Stimulated activated naive B cell treated with anti-CD40 and anti-IgM and Interleukin-4, amounts not matched to agents 10 μg/mL and 1 μg/mL and 100 μg/mL, for 72 hours (primary cell): ENCODE measurements at regions not wholly inside any gene's neighbourhood (a gene's known extent, or its start where the extent isn't known, plus 50 kb on each side); places are given as distances from the start of the nearest gene placed in this dataset.
"Not testable (repeated sequence)": the region's sequence is repeated elsewhere in the genome, so short reads cannot be mapped to it uniquely, and the experiment has no call there.

Experiments used
- ATAC-seq, 2 donors: fragments of 150-1000 bp; cut with Tn5 transposase; replicated peaks; 2 replicates each; pipeline ENCODE4 v1.10.0; 2021; ENCODE audit warnings: moderate library complexity in 1 of 2
- DNase-seq: peaks from one replicate; pipeline ENCODE4 v3.0.0; 2021
- H3K27ac Mint-ChIP-seq: one replicate; pipeline ENCODE4 v1.8.0; 2022; ENCODE audit warnings: mild to moderate bottlenecking, mixed read lengths
- H3K27me3 Mint-ChIP-seq, 2 donors: one replicate each; pipeline ENCODE4 v1.8.0; 2022; ENCODE audit warnings: mixed read lengths in 2 of 2
- H3K36me3 Mint-ChIP-seq, 2 donors: one replicate each; pipeline ENCODE4 v1.8.0; 2022; ENCODE audit warnings: mixed read lengths in 2 of 2, mild to moderate bottlenecking in 1 of 2
- H3K4me1 Mint-ChIP-seq, 2 donors: one replicate each; pipeline ENCODE4 v1.8.0; 2022; ENCODE audit warnings: mixed read lengths in 2 of 2, mild to moderate bottlenecking in 1 of 2
- H3K4me3 Mint-ChIP-seq, 2 donors: one replicate each; pipeline ENCODE4 v1.8.0; 2022; ENCODE audit warnings: mild to moderate bottlenecking in 2 of 2, mixed read lengths in 2 of 2, moderate library complexity in 1 of 2
- H3K9me3 Mint-ChIP-seq, 2 donors: one replicate each; pipeline ENCODE4 v1.8.0; 2022; ENCODE audit warnings: mixed read lengths in 2 of 2, mild to moderate bottlenecking in 1 of 2

DNA sequence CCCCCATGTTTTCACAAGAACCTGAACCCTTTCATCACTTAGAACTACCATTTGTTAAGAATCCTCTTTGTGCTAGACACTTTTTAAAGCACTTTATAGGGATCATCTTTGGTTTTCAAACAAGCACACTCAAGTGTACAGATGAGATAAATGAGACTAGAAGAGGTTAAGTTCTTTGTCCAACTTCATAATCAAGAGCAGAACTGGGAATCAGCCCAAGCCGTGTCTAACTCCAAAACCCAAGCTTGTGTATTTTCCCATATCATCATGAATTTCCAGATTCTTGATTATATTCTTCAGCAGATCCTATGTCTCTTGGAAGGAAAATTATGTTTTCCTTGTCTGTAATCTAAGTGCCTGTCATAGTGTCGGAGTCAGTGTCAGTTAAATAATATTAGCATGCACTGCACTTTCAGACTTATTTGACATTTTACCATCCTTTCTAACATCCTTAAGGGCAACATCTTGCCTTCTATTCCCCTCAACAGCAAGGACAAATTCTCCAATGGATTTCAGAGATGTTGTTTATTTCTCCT is 123.0 kb upstream of the SETBP1 start:
- Mint-ChIP-seq H3K27ac (peak overlapping the region; percentile 32), H3K4me3 (no peak overlapping the region), H3K36me3 (no peaks in the 10 kb centered on the region), H3K4me1 (peaks cover 18 to 20% of the 10 kb centered on the region in 2 donors), H3K27me3 (no peaks in the 10 kb centered on the region), H3K9me3 (no peaks in the 10 kb centered on the region)
- ATAC-seq (no peak), DNase-seq (no peak)

DNA sequence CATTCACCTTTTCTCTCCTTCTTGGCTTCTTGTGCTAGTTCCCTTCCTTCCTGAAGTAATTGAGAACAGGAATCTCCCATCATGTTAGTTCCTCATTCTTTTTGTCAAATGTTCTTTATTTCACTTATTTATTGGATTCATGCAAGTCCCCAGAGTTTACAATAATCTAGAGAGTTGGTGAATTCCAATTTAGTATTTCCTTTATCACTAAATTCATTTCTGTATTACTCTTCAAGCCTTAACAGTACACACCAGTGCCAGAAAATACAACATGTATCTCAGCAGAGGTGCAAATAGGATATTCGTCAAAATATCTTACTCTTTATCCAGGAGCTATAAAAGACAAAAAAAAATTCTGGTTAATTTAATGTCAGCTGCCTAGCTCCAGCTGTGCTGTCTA is 121.9 kb upstream of the SETBP1 start:
- H3K4me1 Mint-ChIP-seq: peaks cover 18 to 20% of the 10 kb centered on the region in 2 donors
- no peak for DNase-seq
- no peak for ATAC-seq
- no peaks in the 10 kb centered on the region for H3K27me3 Mint-ChIP-seq
- no peaks in the 10 kb centered on the region for H3K36me3 Mint-ChIP-seq
- no peak overlapping the region for H3K27ac Mint-ChIP-seq
- no peaks in the 10 kb centered on the region for H3K9me3 Mint-ChIP-seq
- no peak overlapping the region for H3K4me3 Mint-ChIP-seq

DNA sequence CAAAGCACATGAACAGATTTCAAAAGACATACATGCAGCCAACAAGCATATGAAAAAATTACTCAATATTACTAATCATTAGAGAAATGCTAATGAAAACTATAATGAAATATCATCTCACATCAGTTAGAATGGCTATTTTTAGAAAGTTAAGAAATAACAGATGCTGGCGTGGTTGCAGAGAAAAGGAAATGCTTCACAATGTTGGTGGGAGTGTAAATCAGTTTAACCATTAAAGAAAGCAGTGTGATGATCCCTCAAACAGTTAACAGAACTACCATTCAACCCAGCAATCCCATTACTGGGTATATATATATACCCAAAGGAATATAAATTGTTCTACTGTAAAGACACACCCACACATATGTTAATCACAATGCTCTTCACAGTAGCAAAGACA is 117.7 kb upstream of the SETBP1 start:
- Mint-ChIP-seq H3K36me3 (peaks cover 0 to 5% of the 10 kb centered on the region in 2 donors), H3K27ac (no peak overlapping the region), H3K9me3 (peaks cover 3 to 10% of the 10 kb centered on the region in 2 donors), H3K4me3 (no peak overlapping the region), H3K4me1 (no peaks in the 10 kb centered on the region), H3K27me3 (no peaks in the 10 kb centered on the region)
- DNase-seq (no peak), ATAC-seq (no peak)

DNA sequence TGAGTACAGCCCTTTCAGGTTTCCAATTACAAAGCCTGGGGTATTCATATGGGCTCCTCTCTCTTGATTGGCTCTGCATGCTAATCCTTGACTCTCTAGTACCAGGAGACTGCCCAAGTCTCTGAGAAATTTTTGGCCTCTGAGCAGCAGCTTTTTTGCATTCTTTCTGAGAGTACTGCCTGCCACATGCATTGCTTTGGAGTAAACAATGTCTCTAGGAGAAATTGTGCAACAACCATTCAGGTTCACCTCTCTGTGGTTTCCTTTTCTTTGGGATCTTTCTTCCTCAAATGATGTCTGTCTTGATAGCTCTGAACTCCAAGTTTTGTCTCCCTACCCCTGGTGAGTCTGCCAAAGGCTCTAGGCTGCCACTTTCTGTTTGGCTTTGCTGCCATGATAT is 115.8 kb upstream of the SETBP1 start:
- Mint-ChIP-seq H3K4me1 (no peaks in the 10 kb centered on the region), H3K4me3 (no peak overlapping the region), H3K36me3 (peaks cover 0 to 5% of the 10 kb centered on the region in 2 donors), H3K27me3 (no peaks in the 10 kb centered on the region), H3K27ac (no peak overlapping the region), H3K9me3 (peaks cover 4 to 10% of the 10 kb centered on the region in 2 donors)
- DNase-seq (no peak), ATAC-seq (no peak)

DNA sequence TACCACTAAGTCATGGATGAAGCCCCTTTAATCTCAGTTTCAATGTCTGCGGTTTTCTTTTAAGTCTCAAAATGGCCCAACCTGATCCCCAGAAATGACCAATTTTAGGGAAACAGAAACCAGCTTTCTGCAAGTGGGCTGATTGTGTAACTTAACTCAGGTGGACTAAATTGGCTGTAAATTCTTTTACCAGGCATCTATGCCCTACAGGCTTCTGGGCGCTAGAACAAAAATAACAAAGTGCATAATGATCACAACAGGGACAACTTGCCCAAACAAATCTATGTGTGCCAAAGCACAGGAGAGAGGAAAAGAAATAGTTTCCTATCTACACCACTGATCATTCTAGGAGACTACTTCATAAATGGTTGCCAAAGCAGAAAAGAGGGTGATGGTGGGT is 112.3 kb upstream of the SETBP1 start:
- peaks cover 0 to 5% of the 10 kb centered on the region in 2 donors for H3K36me3 Mint-ChIP-seq
- no peaks in the 10 kb centered on the region for H3K27me3 Mint-ChIP-seq
- no peak overlapping the region for H3K4me3 Mint-ChIP-seq

DNA sequence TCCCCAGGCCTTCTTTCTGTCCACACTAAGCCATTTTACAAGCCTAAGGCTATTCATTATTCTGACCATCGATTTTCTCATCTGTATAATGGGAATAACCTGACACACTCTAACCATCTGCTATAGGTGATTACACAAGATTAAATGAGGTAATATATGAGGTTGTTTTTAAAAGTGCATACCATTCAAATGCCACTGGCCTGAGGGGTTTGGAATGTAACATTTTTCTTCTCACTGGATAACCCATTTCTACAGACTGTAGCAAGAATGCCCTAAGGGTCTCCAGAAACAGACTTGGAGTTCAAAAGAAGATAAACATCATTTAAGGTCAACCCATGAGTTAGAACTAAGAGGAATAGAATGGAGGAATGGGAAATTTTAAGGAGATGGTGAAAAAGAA is 111.7 kb upstream of the SETBP1 start:
- no peaks in the 10 kb centered on the region for H3K27me3 Mint-ChIP-seq
- peaks cover 4 to 10% of the 10 kb centered on the region in 2 donors for H3K9me3 Mint-ChIP-seq
- ATAC-seq (no peak), DNase-seq (no peak)
- H3K27ac Mint-ChIP-seq: no peak overlapping the region
- no peak overlapping the region for H3K4me3 Mint-ChIP-seq
- H3K4me1 Mint-ChIP-seq: peaks cover 0 to 3% of the 10 kb centered on the region in 2 donors
- H3K36me3 Mint-ChIP-seq: peaks cover 0 to 5% of the 10 kb centered on the region in 2 donors

More for the DNA sequence above, 112.3 kb upstream of the SETBP1 start:
- DNase-seq: no peak
- Mint-ChIP-seq H3K9me3 (peaks cover 4 to 10% of the 10 kb centered on the region in 2 donors), H3K4me1 (peaks cover 0 to 3% of the 10 kb centered on the region in 2 donors), H3K27ac (no peak overlapping the region)
- no peak for ATAC-seq

DNA sequence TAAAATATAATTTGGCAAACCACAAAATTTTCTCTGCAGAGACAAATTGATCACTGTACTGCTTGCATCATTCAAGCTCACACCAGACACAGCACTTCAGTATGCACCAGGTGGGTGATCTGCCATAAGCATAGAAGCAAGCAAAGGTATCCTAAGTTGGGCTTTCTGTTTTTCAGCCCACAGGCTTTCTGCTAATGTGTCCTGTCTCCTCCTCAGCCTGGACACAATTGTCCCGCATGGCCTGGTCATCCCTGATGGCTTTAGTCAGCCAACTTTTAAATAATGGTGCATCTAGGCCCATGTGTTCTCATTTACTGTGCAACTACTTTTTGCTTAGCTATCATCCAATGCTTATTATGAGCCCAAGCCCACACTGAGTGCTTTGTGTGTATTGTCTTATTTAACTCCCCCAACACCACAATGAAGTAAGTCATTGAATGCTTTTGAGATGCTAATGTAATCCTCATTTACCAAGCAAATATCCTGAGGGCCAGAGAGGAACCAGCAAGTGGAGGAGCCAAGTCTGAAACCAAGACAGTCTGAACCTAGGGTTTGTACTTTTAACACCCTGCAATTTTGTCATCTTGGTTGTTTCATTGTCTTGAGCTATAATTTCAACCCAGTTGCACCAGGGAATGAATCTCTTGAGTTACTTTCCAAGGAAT is 111.2 kb upstream of the SETBP1 start:
- no peak overlapping the region for H3K4me3 Mint-ChIP-seq
- H3K4me1 Mint-ChIP-seq: peaks cover 0 to 3% of the 10 kb centered on the region in 2 donors
- no peak overlapping the region for H3K27ac Mint-ChIP-seq
- peaks cover 4 to 5% of the 10 kb centered on the region in 2 donors for H3K9me3 Mint-ChIP-seq
- ATAC-seq (no peak), DNase-seq (no peak)
- H3K27me3 Mint-ChIP-seq: no peaks in the 10 kb centered on the region
- H3K36me3 Mint-ChIP-seq: peaks cover 0 to 5% of the 10 kb centered on the region in 2 donors

DNA sequence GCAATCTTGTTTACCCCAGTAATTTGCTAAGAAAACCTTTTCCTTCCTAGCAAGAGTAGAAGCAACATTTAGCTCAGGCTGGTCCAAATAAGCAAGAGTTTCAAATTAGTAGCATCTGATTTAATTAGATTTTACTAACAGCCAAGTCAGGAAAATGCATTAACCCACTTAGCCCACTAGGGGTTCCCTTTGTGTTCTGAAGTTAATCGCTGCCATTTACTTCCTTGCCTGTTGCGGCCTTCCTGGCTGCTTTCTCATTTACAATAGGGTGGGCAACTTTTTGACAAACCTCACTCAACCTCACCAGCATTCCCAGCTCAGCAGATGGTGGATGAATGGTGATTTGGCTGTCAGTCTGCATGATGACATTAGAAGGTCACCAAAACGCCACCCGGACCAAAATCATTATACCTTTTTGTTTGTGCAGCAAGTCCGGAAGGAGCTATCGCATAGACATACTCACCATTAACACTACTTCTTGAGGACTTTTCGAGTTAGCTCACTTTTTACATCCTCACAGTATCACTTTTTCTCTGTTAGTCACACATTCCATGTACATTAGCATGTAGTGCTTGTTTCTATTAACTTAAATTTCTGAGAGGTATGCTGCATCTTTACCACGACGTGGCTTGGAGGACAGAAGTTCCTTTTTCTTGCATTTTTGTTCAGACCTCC is 101.5 kb upstream of the SETBP1 start:
- Mint-ChIP-seq H3K4me3 (no peak overlapping the region), H3K27ac (peak overlapping the region; percentile 25), H3K27me3 (no peaks in the 10 kb centered on the region), H3K9me3 (peaks cover 0 to 5% of the 10 kb centered on the region in 2 donors), H3K4me1 (peaks cover 19 to 33% of the 10 kb centered on the region in 2 donors), H3K36me3 (peaks cover 3 to 5% of the 10 kb centered on the region in 2 donors)
- ATAC-seq (no peak), DNase-seq (no peak)

DNA sequence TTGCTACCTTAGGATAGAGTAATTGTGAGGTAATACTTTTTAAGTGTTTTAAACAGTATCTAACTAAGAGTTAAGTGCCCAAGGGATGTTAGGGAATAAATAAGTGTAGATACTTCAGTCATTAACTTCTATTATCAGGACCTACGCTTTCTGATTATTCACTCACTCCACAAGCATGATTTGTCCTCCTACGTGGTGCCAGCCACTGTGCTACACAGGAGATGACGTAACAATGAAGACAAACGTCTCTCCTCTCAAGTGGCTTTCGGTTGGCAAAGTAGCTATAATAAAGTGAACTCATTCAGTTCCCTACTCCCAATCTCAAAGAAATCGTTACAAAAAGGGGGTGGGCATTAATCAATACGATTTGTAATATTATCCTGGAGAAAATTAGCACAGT is 100.9 kb upstream of the SETBP1 start:
- H3K4me1 Mint-ChIP-seq: peaks cover 19 to 33% of the 10 kb centered on the region in 2 donors
- no peak overlapping the region for H3K27ac Mint-ChIP-seq
- H3K4me3 Mint-ChIP-seq: no peak overlapping the region
- no peak for DNase-seq
- peaks cover 0 to 5% of the 10 kb centered on the region in 2 donors for H3K9me3 Mint-ChIP-seq
- H3K27me3 Mint-ChIP-seq: no peaks in the 10 kb centered on the region
- H3K36me3 Mint-ChIP-seq: peaks cover 3 to 5% of the 10 kb centered on the region in 2 donors
- ATAC-seq: no peak

DNA sequence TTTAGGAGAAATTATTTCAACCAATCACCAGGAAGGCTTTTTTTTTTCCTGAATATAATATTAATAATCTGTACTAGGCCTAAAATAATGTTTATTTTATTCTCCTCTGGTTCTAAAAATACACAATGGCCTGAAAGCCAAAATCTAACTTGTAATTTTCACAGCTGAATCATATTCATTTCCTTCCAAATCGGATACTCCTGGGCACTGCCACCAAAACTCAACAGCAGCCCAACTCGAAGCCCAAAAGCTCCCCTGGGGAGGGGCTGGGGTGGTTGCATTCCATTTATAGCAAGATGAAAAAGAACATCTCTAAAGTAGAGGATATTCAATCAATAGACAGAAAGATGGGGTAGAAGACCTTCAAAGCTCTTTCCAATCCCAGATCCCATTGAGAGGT is 100.5 kb upstream of the SETBP1 start:
- DNase-seq: no peak
- Mint-ChIP-seq H3K4me3 (no peak overlapping the region), H3K4me1 (peaks cover 19 to 33% of the 10 kb centered on the region in 2 donors), H3K27me3 (no peaks in the 10 kb centered on the region), H3K27ac (no peak overlapping the region), H3K36me3 (peaks cover 3 to 5% of the 10 kb centered on the region in 2 donors), H3K9me3 (peaks cover 0 to 5% of the 10 kb centered on the region in 2 donors)
- ATAC-seq: no peak

DNA sequence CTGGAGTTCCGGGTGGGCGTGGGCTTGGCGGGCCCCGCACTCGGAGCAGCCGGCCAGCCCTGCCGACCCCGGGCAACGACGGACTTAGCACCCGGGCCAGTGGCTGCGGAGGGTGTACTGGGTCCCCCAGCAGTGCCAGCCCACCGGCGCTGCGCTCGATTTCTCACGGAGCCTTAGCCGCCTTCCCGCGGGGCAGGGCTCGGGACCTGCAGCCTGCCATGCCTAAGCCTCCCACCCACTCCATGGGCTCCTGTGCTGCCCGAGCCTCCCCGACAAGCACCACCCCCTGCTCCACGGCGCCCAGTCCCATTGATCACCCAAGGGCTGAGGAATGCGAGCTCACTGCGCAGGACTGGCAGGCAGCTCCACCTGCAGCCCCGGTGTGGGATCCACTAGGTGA is 99.9 kb upstream of the SETBP1 start:
- not testable (repeated sequence) for H3K27me3 Mint-ChIP-seq, H3K27ac Mint-ChIP-seq, ATAC-seq, H3K4me3 Mint-ChIP-seq, H3K36me3 Mint-ChIP-seq, H3K9me3 Mint-ChIP-seq, DNase-seq
- peaks cover 19 to 31% of the 10 kb centered on the region in 2 donors for H3K4me1 Mint-ChIP-seq

DNA sequence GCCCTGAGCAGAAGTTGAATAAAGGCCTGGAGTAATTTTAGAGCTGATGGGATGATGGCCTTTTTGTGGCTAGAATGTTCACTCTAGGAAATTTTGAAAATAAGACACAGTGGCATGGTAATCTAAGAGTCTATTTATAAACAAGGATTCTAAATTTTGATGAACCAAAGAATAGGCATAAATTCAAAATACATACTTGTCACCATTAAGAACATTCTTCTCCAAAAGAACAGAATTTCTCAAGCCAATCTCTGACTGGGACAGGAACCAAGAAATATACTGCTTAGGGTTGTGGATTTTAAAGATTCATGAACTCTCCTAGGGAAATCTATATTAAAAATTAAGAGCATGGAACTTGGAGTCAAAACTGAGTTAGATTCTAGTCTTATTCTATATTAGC is 98.2 kb upstream of the SETBP1 start:
- Mint-ChIP-seq H3K4me1 (peaks cover 12 to 30% of the 10 kb centered on the region in 2 donors), H3K27me3 (no peaks in the 10 kb centered on the region), H3K27ac (no peak overlapping the region), H3K36me3 (peaks cover 3 to 5% of the 10 kb centered on the region in 2 donors), H3K4me3 (no peak overlapping the region), H3K9me3 (peaks cover 0 to 5% of the 10 kb centered on the region in 2 donors)
- ATAC-seq: no peak
- DNase-seq: no peak

DNA sequence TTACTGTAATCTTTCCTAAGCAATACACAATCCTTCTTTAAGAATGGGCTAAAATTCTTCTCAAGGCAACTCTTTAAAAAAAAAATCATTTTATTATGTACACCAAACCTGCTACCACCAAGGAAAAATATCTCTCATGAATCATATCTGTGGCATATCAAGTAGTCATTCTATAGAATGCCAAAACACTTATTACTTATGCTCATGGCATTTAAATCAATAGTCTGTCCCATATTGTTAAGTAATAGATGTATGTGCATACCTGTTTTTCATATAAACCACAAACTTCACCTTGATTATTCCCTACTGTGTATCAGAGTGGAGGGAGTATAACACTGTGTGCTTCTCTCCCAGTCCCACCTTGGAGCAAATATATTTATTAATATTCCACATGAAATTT is 95.8 kb upstream of the SETBP1 start:
- Mint-ChIP-seq H3K27ac (no peak overlapping the region), H3K27me3 (no peaks in the 10 kb centered on the region), H3K9me3 (peaks cover 0 to 3% of the 10 kb centered on the region in 2 donors), H3K4me3 (no peak overlapping the region), H3K4me1 (peaks cover 7 to 22% of the 10 kb centered on the region in 2 donors), H3K36me3 (peaks cover 3 to 5% of the 10 kb centered on the region in 2 donors)
- no peak for DNase-seq
- no peak for ATAC-seq

DNA sequence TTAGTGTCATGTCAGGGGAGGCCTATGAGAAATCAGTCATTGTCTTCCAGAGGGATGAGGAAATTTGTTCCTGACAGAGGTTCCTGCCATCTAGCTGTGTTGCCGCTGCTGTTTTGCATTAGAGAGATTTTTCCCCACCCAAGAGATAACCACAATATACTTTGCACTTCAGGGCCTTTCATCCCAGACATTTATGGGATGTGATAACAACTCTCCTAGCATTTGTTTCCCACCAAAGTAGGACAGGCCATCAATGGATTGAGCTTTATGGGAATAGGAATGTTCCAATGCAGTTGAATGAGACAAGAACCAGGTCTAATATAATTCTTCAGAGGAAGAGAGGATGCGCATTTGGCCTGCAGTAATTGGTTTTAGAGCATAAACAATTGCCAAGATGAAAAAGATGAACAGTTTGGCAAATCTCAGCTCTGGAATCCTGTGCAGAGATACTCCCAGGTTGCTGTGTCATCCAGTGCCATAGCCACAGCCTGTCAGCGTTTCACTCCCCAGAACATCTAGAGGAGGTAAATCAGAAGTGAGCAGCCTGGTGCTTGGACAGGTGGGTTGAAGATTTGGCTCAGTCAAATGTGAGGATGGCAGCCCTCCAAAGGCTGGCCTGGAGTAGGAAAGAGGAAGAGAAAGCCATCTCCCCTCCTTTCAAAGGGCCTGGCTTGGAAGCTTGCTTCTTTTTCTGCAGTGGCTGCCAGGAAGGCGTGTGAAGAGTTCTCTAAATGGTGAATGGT is 93.7 kb upstream of the SETBP1 start:
- H3K27me3 Mint-ChIP-seq: no peaks in the 10 kb centered on the region
- DNase-seq (no peak), ATAC-seq (no peak)
- no peak overlapping the region for H3K4me3 Mint-ChIP-seq
- peaks cover 3 to 18% of the 10 kb centered on the region in 2 donors for H3K4me1 Mint-ChIP-seq
- no peaks in the 10 kb centered on the region for H3K9me3 Mint-ChIP-seq
- H3K27ac Mint-ChIP-seq: peak overlapping the region; percentile 6
- H3K36me3 Mint-ChIP-seq: no peaks in the 10 kb centered on the region
